ENCODE measurements at regions not wholly inside any gene's neighbourhood (a gene's known extent, or its start where the extent isn't known, plus 50 kb on each side); places are given as distances from the start of the nearest gene placed in this dataset.

- TF ChIP-seq EZH2phosphoT487 (IDR thresholded peaks at IDR 0.05; ENCODE audit: borderline replicate concordance, low read depth, low read length) (no peak), CTCF (conservative IDR thresholded peaks at IDR 0.05; ENCODE audit: low read length) (no peak)
These were observed 378.5 kb downstream of the TCERG1L start for GRCh38 chr10:130933008-130933390.
